ENCODE measurements at regions not wholly inside any gene's neighbourhood (a gene's known extent, or its start where the extent isn't known, plus 50 kb on each side); places are given as distances from the start of the nearest gene placed in this dataset.

DNA sequence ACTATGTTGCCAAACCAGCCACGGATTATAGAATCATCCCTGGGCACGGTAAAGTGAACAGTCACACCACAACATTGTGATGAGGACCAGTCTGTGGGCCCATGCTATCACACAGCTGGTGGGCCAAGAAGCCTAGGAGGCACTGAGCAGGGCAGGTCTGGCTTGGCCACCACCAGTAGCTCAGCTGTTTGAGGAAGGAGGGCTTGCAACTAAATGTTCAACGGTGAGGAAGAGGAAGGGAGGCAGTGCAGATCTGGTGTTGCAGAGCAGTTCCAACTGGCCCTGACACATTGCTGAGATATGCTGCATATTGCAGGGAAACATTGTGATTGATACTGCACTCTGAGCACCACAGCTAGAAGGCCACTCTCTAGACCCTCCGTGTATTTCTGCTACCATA, 77.9 kb upstream of the ATG10 start:
- H3K27ac Mint-ChIP-seq, result no peak overlapping the region
- H3K4me1 Mint-ChIP-seq (ENCODE audit: low read depth), result no peaks in the 10 kb centered on the region
- H3K9me3 Mint-ChIP-seq, result peaks cover 9 to 16% of the 10 kb centered on the region in 2 donors
- H3K27me3 Mint-ChIP-seq (ENCODE audit: low read depth), result no peaks in the 10 kb centered on the region
- no peak overlapping the region for H3K4me3 Mint-ChIP-seq
- DNase-seq (no peak), ATAC-seq (replicated peaks in 1 of 2) (no peak)
- peaks cover 4 to 8% of the 10 kb centered on the region in 2 donors for H3K36me3 Mint-ChIP-seq (ENCODE audit: insufficient read depth in 2 of 2)

DNA sequence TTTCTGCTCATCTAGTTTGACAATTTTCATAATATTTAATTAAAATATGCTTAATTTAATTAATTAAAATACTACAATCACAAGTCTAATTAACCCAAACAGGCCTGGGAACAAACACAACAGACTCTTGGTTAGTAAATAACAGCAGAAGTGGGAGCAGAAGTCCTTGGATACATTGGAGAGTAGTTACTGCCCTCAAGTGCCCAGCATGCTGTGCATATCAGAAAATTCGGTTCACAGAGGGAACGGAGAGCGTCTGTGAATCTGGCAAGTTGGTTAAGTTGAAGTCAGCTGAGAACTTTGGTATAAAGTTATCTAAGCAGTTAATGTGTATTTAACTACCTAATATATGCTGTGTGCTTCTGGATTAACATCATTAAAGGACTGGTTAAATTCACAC, 87.0 kb upstream of the ATG10 start:
- H3K4me3 Mint-ChIP-seq, result no peak overlapping the region
- DNase-seq (no peak), ATAC-seq (replicated peaks in 1 of 2) (no peak)
- peaks cover under 1% of the 10 kb centered on the region in 2 donors for H3K9me3 Mint-ChIP-seq
- H3K27me3 Mint-ChIP-seq (ENCODE audit: low read depth), result no peaks in the 10 kb centered on the region
- H3K4me1 Mint-ChIP-seq (ENCODE audit: low read depth), result no peaks in the 10 kb centered on the region
- H3K27ac Mint-ChIP-seq, result no peak overlapping the region
- no peaks in the 10 kb centered on the region for H3K36me3 Mint-ChIP-seq (ENCODE audit: insufficient read depth in 2 of 2)

DNA sequence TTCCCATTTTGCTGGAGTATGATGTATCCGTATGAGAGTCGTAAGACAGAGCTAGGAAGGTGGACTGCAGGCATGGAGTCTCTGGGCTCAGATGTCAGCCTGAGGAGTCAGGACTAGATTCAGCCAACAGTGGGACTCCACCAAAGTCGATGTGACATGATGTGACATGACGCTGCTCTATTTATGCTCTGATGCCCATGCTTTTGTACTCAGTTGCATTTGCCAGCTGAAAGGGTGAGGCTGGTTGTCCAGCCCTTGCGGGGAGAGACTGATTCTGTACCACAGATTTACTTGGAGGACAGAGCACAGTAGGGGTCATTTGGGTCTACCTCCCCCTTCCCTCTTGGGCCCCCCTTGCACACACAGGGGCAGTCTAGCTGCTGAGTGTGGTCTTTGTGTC, 88.5 kb upstream of the ATG10 start:
- H3K27ac Mint-ChIP-seq, result no peak overlapping the region
- no peak overlapping the region for H3K4me3 Mint-ChIP-seq
- H3K27me3 Mint-ChIP-seq (ENCODE audit: low read depth), result no peaks in the 10 kb centered on the region
- H3K4me1 Mint-ChIP-seq (ENCODE audit: low read depth), result no peaks in the 10 kb centered on the region
- DNase-seq (no peak), ATAC-seq (replicated peaks in 1 of 2) (no peak)
- H3K36me3 Mint-ChIP-seq (ENCODE audit: insufficient read depth in 2 of 2), result no peaks in the 10 kb centered on the region
- H3K9me3 Mint-ChIP-seq, result no peaks in the 10 kb centered on the region

DNA sequence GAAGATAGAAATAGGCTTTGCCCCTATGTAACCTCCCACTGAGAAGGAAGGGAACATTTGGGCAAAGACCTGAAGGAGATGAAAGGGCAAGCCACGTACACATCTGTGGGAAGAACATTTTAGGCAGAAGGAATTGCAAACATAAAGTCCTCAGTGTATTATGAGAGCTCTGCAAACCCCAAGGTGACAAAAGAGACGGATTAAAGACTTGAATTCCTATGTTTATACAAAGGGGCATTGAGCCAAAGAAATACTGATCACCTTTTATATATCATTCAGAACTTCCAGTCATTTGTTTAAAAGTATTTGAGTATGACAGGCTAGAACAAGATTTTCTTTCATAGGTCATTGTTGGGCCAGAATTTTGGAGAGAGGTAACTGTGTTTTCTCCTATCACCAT, 90.2 kb upstream of the ATG10 start:
- Mint-ChIP-seq H3K4me3 (no peak overlapping the region), H3K27me3 (ENCODE audit: low read depth) (no peaks in the 10 kb centered on the region), H3K4me1 (ENCODE audit: low read depth) (no peaks in the 10 kb centered on the region), H3K9me3 (no peaks in the 10 kb centered on the region), H3K27ac (no peak overlapping the region), H3K36me3 (ENCODE audit: insufficient read depth in 2 of 2) (no peaks in the 10 kb centered on the region)
- no peak for ATAC-seq (replicated peaks in 1 of 2)
- no peak for DNase-seq

DNA sequence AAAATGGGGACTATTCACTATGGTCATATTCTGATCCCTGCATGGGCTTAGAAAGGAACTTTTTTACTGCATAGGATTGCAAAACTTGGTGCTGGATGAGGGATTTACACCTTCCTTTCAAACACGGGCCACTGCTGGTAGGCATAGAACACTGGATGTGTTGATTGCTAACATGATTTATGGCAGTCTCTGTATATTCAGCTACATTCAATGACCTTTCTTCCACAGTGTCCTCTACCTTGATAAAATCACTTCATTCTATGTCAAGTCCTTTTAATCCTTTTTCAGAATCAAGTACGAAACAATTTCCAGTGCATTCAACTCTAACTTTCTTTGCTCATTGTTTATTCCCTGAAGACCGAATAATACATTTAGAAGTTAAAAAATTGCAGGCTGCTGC, 91.9 kb upstream of the ATG10 start:
- Mint-ChIP-seq H3K36me3 (ENCODE audit: insufficient read depth in 2 of 2) (no peaks in the 10 kb centered on the region), H3K9me3 (no peaks in the 10 kb centered on the region), H3K27me3 (ENCODE audit: low read depth) (no peaks in the 10 kb centered on the region), H3K27ac (no peak overlapping the region), H3K4me3 (no peak overlapping the region), H3K4me1 (ENCODE audit: low read depth) (no peaks in the 10 kb centered on the region)
- ATAC-seq (replicated peaks in 1 of 2), result no peak
- no peak for DNase-seq

DNA sequence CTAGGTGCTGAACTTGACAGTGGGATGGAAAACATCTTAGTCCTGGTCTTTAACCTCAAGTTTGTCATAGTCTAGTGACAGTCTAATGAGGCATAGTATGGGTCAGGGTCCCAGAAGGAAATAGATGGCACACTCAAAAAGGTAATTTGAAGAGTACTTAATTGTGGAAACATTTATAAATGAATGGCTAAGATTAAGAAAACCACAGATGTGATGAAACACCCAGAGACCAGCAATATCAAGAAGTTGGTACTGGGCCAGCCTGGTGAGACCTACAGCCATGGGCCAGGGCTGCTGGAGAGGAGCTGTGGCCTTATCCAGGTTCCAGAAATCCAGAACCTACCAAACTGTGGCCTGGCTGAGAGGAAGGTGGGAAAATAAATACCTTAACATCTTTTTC, 93.5 kb upstream of the ATG10 start:
- DNase-seq (no peak), ATAC-seq (replicated peaks in 1 of 2) (no peak)
- Mint-ChIP-seq H3K9me3 (no peaks in the 10 kb centered on the region), H3K4me1 (ENCODE audit: low read depth) (no peaks in the 10 kb centered on the region), H3K27ac (no peak overlapping the region), H3K36me3 (ENCODE audit: insufficient read depth in 2 of 2) (no peaks in the 10 kb centered on the region), H3K4me3 (no peak overlapping the region), H3K27me3 (ENCODE audit: low read depth) (no peaks in the 10 kb centered on the region)

DNA sequence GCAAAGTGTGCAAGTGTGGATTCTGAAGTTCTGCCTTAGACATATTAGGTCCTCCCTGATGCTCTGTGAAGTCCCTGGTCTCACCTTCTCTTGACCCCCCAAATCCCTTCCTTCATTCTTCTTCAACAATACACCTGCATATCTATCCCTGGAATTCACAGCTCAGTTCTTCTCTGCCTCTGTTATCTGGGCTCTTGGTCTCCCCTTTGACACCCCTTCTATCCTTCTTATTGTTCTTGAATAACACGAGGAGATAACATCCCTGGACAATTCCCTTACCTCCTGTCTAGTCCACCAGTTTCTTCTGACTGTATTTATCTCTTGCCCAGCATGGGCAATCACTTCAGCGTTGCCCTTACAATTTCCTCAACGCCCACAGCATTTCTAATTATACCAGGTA, 104.8 kb upstream of the ATG10 start:
- DNase-seq, result no peak

DNA sequence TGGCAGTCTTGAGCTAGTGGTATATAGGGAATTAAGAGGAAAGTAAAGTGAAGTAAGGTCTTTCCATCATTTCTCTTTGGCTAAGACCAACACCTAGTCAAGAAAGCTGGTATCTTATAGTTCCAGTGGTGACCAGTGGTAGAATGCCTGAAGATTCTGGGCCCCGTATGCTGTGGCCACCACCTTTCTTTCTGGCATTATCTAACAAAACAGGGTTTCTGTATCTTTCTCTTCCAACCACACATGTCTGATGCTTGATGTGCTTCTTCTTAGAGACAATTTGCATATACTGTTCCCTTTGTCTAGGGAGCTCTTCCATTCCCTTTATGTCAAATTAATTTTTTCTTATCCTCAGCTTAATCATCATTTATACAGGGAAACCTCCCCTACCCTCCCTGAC, 109.9 kb upstream of the SSBP2 start:
- Mint-ChIP-seq H3K4me1 (ENCODE audit: low read depth) (no peaks in the 10 kb centered on the region), H3K9me3 (peaks cover 0 to 3% of the 10 kb centered on the region in 2 donors)
- ATAC-seq (replicated peaks in 1 of 2), result no peak

More for the DNA sequence above, 104.8 kb upstream of the ATG10 start:
- Mint-ChIP-seq H3K9me3 (peaks cover 0 to 3% of the 10 kb centered on the region in 2 donors), H3K36me3 (ENCODE audit: insufficient read depth in 2 of 2) (no peaks in the 10 kb centered on the region), H3K27me3 (ENCODE audit: low read depth) (no peaks in the 10 kb centered on the region), H3K27ac (no peak overlapping the region), H3K4me3 (no peak overlapping the region), H3K4me1 (ENCODE audit: low read depth) (no peaks in the 10 kb centered on the region)
- ATAC-seq (replicated peaks in 1 of 2), result no peak

DNA sequence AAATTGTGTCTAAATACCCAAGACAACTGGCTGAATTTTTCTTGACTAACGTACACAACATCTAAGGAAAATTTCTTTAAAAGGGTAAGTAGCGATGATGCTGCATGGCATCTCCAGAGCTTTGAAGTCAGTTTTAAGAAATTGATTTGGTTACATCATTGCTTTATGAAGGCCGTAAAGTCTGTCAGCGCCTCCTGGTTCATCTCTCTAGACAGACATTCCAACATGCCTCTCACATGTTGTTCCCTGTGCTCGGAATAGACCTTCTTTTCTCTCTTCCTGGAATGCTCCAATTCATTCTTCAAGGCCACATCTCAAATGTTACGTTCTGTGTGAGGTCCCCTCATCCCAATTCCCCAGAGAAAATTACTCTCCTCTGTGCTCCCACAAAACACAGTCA, 108.7 kb upstream of the SSBP2 start:
- Mint-ChIP-seq H3K4me3 (no peak overlapping the region), H3K27ac (no peak overlapping the region), H3K36me3 (ENCODE audit: insufficient read depth in 2 of 2) (no peaks in the 10 kb centered on the region), H3K9me3 (peaks cover 0 to 3% of the 10 kb centered on the region in 2 donors), H3K4me1 (ENCODE audit: low read depth) (peaks cover 4% of the 10 kb centered on the region), H3K27me3 (ENCODE audit: low read depth) (no peaks in the 10 kb centered on the region)
- no peak for DNase-seq
- ATAC-seq (replicated peaks in 1 of 2), result no peak

More for the DNA sequence above, 109.9 kb upstream of the SSBP2 start:
- Mint-ChIP-seq H3K36me3 (ENCODE audit: insufficient read depth in 2 of 2) (no peaks in the 10 kb centered on the region), H3K27me3 (ENCODE audit: low read depth) (no peaks in the 10 kb centered on the region), H3K4me3 (no peak overlapping the region), H3K27ac (no peak overlapping the region)
- no peak for DNase-seq

DNA sequence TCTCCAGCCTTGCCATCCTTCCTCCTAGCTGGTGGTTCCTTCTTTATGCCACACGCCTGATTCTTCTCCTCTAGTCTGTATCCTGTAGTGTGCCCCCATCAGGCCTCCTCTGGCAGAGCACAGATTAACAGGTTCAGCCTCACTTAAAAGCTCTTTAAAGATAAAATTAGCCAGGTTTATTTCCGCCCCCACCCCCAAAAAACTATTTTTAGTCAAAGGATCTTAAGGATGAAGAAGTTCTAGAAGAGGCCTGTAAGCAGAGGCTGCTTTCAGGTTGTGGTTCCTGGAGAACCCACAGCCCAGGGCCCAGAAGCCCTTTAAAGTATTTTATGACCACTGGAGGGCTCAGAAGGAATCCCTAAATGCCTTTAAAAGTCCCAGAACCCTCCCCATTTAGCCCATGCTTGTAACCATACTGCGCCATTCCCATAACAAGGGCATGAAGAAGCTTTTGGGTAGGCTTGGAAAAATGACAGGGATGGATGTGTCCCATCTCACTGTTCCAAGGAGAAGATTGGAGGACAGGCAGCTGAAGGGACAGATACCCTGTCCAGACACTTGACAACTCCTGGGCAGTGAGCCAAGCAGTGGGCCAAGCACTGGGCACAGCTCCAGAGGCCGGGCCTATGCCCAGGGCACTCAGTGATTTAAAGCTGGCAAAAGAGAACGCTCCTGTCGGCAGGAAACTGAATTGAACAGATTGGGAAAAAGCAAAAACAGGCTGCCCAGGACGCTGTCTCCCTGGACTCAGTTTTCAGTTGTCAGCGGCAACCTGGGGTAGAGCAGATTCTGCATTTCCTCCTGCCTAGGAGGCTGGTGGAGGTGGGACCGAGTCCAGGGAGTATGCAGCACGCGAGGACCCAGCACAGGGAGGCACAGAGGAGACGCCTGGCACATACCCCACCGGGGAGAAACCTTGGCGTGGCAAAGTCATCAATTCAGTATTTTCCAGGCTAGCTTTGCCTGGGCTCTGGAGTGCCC, 106.3 kb upstream of the SSBP2 start:
- no peak overlapping the region for H3K27ac Mint-ChIP-seq
- peaks cover 25% of the 10 kb centered on the region for H3K4me1 Mint-ChIP-seq (ENCODE audit: low read depth)
- ATAC-seq (replicated peaks in 1 of 2) (no peak), DNase-seq (no peak)
- no peaks in the 10 kb centered on the region for H3K27me3 Mint-ChIP-seq (ENCODE audit: low read depth)
- H3K4me3 Mint-ChIP-seq, result no peak overlapping the region
- no peaks in the 10 kb centered on the region for H3K36me3 Mint-ChIP-seq (ENCODE audit: insufficient read depth in 2 of 2)
- no peaks in the 10 kb centered on the region for H3K9me3 Mint-ChIP-seq

DNA sequence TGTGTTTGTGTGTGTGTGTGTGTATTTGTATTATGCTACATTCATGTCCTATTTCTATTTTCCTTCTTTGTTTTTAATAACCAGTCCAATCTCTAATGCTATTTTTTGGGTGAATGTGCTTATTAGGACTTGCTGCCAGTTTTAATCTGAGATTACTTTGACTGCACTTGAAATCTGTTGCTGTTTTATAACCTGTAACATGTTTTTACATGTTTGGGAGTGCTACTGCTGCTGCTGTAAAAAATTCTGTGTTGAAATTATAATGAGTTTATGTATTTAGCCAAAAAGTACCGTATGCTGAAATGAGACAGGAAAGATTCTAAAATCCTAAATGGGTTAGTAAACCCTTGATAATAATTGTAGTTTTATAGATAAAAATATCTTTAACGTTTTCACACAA, 104.7 kb upstream of the SSBP2 start:
- Mint-ChIP-seq H3K4me1 (ENCODE audit: low read depth) (peaks cover 40% of the 10 kb centered on the region), H3K9me3 (no peaks in the 10 kb centered on the region), H3K27ac (no peak overlapping the region), H3K36me3 (ENCODE audit: insufficient read depth in 2 of 2) (peaks cover 0 to 1% of the 10 kb centered on the region in 2 donors), H3K4me3 (no peak overlapping the region), H3K27me3 (ENCODE audit: low read depth) (no peaks in the 10 kb centered on the region)
- no peak for ATAC-seq (replicated peaks in 1 of 2)
- DNase-seq, result no peak

DNA sequence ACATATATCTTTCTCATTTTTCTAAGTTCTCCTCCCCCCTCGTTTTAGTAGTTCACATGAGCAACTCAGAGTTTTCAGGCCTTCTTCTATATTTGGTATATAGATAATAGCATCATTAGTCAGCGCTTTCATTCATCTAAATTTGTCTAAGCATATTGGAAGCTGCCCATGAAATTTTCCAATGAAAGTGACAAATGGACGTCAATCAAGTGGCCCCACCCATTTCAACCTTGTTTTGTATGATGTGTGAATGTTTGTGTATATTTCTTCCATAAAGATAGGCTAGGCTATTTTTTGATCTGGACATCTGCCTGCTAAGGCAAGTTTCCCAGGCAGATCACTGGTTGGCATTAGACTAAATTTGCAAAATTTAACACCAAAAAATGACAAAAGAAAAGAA, 104.0 kb upstream of the SSBP2 start:
- DNase-seq, result no peak
- Mint-ChIP-seq H3K4me3 (no peak overlapping the region), H3K4me1 (ENCODE audit: low read depth) (peaks cover 47% of the 10 kb centered on the region), H3K36me3 (ENCODE audit: insufficient read depth in 2 of 2) (peaks cover 0 to 1% of the 10 kb centered on the region in 2 donors), H3K9me3 (no peaks in the 10 kb centered on the region), H3K27me3 (ENCODE audit: low read depth) (no peaks in the 10 kb centered on the region), H3K27ac (no peak overlapping the region)
- ATAC-seq (replicated peaks in 1 of 2), result no peak

DNA sequence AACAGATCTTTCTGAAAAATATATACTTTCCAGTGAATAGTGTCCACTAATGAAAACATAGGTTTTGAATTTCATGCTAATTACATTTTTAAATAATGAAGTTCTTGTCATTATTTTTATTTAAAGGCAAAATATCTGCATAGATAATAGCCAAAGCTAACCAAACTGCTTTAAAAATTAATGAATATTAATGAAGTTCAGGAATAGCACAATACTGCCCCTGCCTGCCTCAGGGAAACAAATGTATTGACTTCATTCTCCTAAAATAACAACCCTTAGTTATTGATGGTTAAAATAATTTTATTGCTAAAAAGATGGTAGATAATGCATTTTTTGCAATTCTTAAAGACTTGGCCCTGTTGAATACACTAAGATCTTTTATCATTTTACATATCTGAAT, 103.6 kb upstream of the SSBP2 start:
- H3K4me3 Mint-ChIP-seq, result no peak overlapping the region
- H3K36me3 Mint-ChIP-seq (ENCODE audit: insufficient read depth in 2 of 2), result peaks cover 0 to 1% of the 10 kb centered on the region in 2 donors
- H3K9me3 Mint-ChIP-seq, result no peaks in the 10 kb centered on the region
- no peak for DNase-seq
- H3K27me3 Mint-ChIP-seq (ENCODE audit: low read depth), result no peaks in the 10 kb centered on the region
- ATAC-seq (replicated peaks in 1 of 2), result no peak
- H3K4me1 Mint-ChIP-seq (ENCODE audit: low read depth), result peaks cover 47% of the 10 kb centered on the region
- no peak overlapping the region for H3K27ac Mint-ChIP-seq

DNA sequence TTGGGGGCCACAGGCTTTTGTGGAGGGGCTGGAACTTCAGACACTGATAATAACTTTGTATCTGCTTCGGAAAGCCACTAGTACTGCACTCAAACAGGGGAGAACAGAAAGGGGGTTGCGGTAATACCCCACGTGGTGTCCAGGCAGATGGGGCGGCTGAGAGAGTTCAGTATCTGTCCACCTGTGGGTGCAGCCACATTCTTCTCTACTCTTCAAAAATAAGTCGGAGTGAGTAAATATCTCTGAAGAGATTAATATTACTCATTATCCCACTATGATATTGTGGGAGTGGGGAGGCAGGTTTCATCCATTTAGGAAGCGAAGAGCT, 102.1 kb upstream of the SSBP2 start:
- Mint-ChIP-seq H3K4me3 (peak overlapping the region; percentile 84 to 85), H3K4me1 (ENCODE audit: low read depth) (peaks cover 47% of the 10 kb centered on the region), H3K27ac (peak overlapping the region; percentile 85), H3K27me3 (ENCODE audit: low read depth) (no peaks in the 10 kb centered on the region), H3K36me3 (ENCODE audit: insufficient read depth in 2 of 2) (peaks cover 0 to 1% of the 10 kb centered on the region in 2 donors), H3K9me3 (no peaks in the 10 kb centered on the region)
- DNase-seq, result no peak
- no peak for ATAC-seq (replicated peaks in 1 of 2)

Data from activated T-cell treated with anti-CD3 and anti-CD28 coated beads, Interleukin-2, amount 50 U/mL, for 72 hours (primary cell).